B cell (primary cell): ENCODE measurements at regions not wholly inside any gene's neighbourhood (a gene's known extent, or its start where the extent isn't known, plus 50 kb on each side); places are given as distances from the start of the nearest gene placed in this dataset.

Source experiments
- ATAC-seq: fragments of 200-7000 bp; cut with Tn5 transposase; one replicate; pipeline ENCODE4 v1.10.0; 2021; ENCODE audit warnings: low read depth, mild to moderate bottlenecking, moderate number of reproducible peaks, moderate library complexity
- CTCF ChIA-PET: fragments of 350-600 bp; sonication (Branson Sonifier 250); formaldehyde crosslinking; loops from one replicate; lab custom pipeline; 2021; ENCODE audit warnings: antibody characterized with exemption, inconsistent platforms; lab: Charles Lee
- POLR2A ChIA-PET: fragments of 350-600 bp; sonication (Branson Sonifier 250); formaldehyde crosslinking; loops from one replicate; lab custom pipeline; 2021; ENCODE audit warnings: antibody characterized with exemption; lab: Charles Lee
- DNase-seq: peaks from one replicate; pipeline ENCODE4 v3.0.0; 2013
- H2AFZ ChIP-seq: 2 replicates; pipeline ENCODE4 v1.6.1; 2012; ENCODE audit warnings: mild to moderate bottlenecking, low read depth, low read length; ENCODE audit not compliant: insufficient read depth, poor library complexity, severe bottlenecking
- H3K27ac ChIP-seq, 2 donors: 1 replicate in 1 of 2; 2 replicates in 1 of 2; pipeline ENCODE4 v1.5.1; 2012 to 2013; ENCODE audit warnings: low read length in 2 of 2, mild to moderate bottlenecking in 2 of 2, moderate library complexity in 1 of 2
- H3K27me3 ChIP-seq, 4 experiments: fragments of 200-600 bp in 1 of 4; sonication (generic) in 1 of 4; replicated peaks in 1 of 4; 1 replicate in 2 of 4; 2 replicates in 2 of 4; pipeline versions ENCODE4 v1.6.1 to v1.7.0; 2013 to 2016; ENCODE audit warnings: low read length in 3 of 4, mild to moderate bottlenecking in 2 of 4, mixed read lengths in 1 of 4, moderate library complexity in 1 of 4; ENCODE audit not compliant: insufficient read depth in 4 of 4, control insufficient read depth in 3 of 4; ENCODE audit errors: control extremely low read depth in 1 of 4
- H3K36me3 ChIP-seq, 2 experiments: replicated peaks in 1 of 2; 1 replicate in 1 of 2; 2 replicates in 1 of 2; pipeline versions ENCODE4 v1.6.1 to v1.7.1; 2013; ENCODE audit warnings: low read length in 1 of 2; ENCODE audit not compliant: insufficient read depth in 2 of 2, control insufficient read depth in 1 of 2; ENCODE audit errors: control extremely low read depth in 1 of 2, extremely low read depth in 1 of 2
- H3K4me1 ChIP-seq, 2 donors: fragments of 200-600 bp in 1 of 2; sonication (generic) in 1 of 2; 1 replicate in 1 of 2; 2 replicates in 1 of 2; pipeline versions ENCODE4 v1.5.1 to v1.6.1; 2013 to 2017; ENCODE audit warnings: low read length in 2 of 2; ENCODE audit not compliant: control insufficient read depth in 2 of 2, insufficient read depth in 2 of 2
- H3K4me2 ChIP-seq: replicated peaks from 2 replicates; pipeline ENCODE3; 2012; ENCODE audit warnings: mild to moderate bottlenecking, low read depth, low read length; ENCODE audit not compliant: poor library complexity, severe bottlenecking
- H3K4me3 ChIP-seq, 5 experiments: fragments of 200-600 bp in 1 of 5; sonication (generic) in 1 of 5; 1 replicate in 3 of 5; 2 replicates in 2 of 5; pipeline versions ENCODE4 v1.5.1 to v1.7.0; 2011 to 2016; ENCODE audit warnings: low read length in 4 of 5, mild to moderate bottlenecking in 4 of 5, low read depth in 2 of 5, control low read depth in 1 of 5, moderate library complexity in 1 of 5; ENCODE audit not compliant: insufficient read depth in 1 of 5; ENCODE audit errors: control extremely low read depth in 1 of 5, extremely low read depth in 1 of 5
- H3K79me2 ChIP-seq: fragments of 200-600 bp; sonication (generic); one replicate; pipeline ENCODE4 v1.6.0; 2016; ENCODE audit warnings: low read length; ENCODE audit not compliant: control insufficient read depth, insufficient read depth
- H3K9ac ChIP-seq: fragments of 200-600 bp; sonication (generic); 2 replicates; pipeline ENCODE4 v1.6.1; 2017; ENCODE audit warnings: mild to moderate bottlenecking, low read length, moderate library complexity
- H3K9me3 ChIP-seq, 3 donors: one replicate each; pipeline versions ENCODE4 v1.6.1 to v1.7.1; 2013; ENCODE audit warnings: low read length in 2 of 3; ENCODE audit not compliant: control insufficient read depth in 2 of 3, insufficient read depth in 1 of 3; ENCODE audit errors: control extremely low read depth in 1 of 3
- H4K20me1 ChIP-seq: 2 replicates; pipeline ENCODE4 v1.6.0; 2012; ENCODE audit warnings: mild to moderate bottlenecking, low read length; ENCODE audit not compliant: insufficient read depth, control insufficient read depth, poor library complexity, severe bottlenecking
- H3K27ac Mint-ChIP-seq: one replicate; pipeline ENCODE4 v1.8.0; 2021; ENCODE audit warnings: mixed read lengths
- H3K27me3 Mint-ChIP-seq: one replicate; pipeline ENCODE4 v1.8.0; 2021; ENCODE audit warnings: mixed read lengths
- H3K4me1 Mint-ChIP-seq: one replicate; pipeline ENCODE4 v1.8.0; 2021; ENCODE audit warnings: mixed read lengths
- H3K4me3 Mint-ChIP-seq: one replicate; pipeline ENCODE4 v1.8.0; 2021; ENCODE audit warnings: mixed read lengths
- H3K9me3 Mint-ChIP-seq: one replicate; pipeline ENCODE4 v1.8.0; 2022; ENCODE audit warnings: mixed read lengths; ENCODE audit not compliant: insufficient read depth
- EZH2 ChIP-seq: IDR thresholded peaks from 2 replicates; pipeline ENCODE4 v1.6.1; 2012; ENCODE audit warnings: borderline replicate concordance, low read depth, mild to moderate bottlenecking, moderate library complexity, low read length; ENCODE audit not compliant: insufficient read depth, poor library complexity, severe bottlenecking
- WGBS: methylation state at CpG from one replicate; pipeline ENCODE4 v1.1.5; 2013; ENCODE audit warnings: missing lambda C conversion rate; ENCODE audit not compliant: insufficient coverage; 5-methylcytosine and 5-hydroxymethylcytosine counted together
- intact Hi-C: fragments of 100-400 bp; cut with micrococcal nuclease; formaldehyde crosslinking; loops from one replicate; pipeline ENCODE4 v1.10.0; 2022
- TF ChIP-seq, protein P1 (sequence below): fragments of 200-600 bp; IDR thresholded peaks from one replicate; pipeline ENCODE4 v1.8.0; 2022; ENCODE audit warnings: antibody characterized with exemption, mild to moderate bottlenecking

DNA sequence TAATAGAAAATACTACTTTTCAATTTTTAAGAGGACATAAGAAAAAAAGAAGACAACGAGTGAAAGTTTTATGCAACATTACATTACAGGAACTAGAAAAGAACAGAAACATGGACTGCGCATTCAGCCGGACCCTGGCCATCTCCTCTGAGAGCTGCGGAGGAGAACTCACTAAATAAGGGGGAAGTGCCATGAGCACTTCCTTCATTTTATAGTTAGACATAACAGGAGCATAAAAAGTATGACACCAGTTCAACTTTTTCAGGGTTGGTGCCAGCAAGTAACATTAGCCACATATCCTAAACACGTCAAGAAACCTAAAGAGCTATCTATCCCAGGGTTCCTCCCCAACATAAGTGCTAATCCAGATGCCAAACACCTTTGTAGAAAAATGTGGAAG is 78.0 kb upstream of the SERTAD2 start:
- H3K27ac ChIP-seq: peak overlapping the region; percentile 84
- H4K20me1 ChIP-seq: no peaks in the 10 kb centered on the region
- no peak for ATAC-seq
- Mint-ChIP-seq H3K9me3 (no peaks in the 10 kb centered on the region), H3K4me3 (peak overlapping the region; percentile 87), H3K4me1 (peaks cover 47% of the 10 kb centered on the region), H3K27me3 (no peaks in the 10 kb centered on the region), H3K27ac (peak overlapping the region; percentile 97)
- CTCF ChIA-PET: interaction anchor here (0.7 to 6.6 kb wide), 7 partner anchors 10 to 145 kb away, joined by 3 to 28 read pairs (median 4); partner anchors contain the start of gene SERTAD2
- peak; percentile 54 for DNase-seq
- H3K9me3 ChIP-seq: no peaks in the 10 kb centered on the region
- peak overlapping the region; percentile 73 for H3K9ac ChIP-seq
- peaks cover 40% of the 10 kb centered on the region in 2 donors for H3K4me1 ChIP-seq
- H2AFZ ChIP-seq: peak overlapping the region; percentile 56
- POLR2A ChIA-PET: interaction anchor here (1.2 to 1.7 kb wide), 4 partner anchors 17 to 91 kb away, joined by 3 to 6 read pairs (median 4); partner anchors contain the start of gene SERTAD2
- WGBS: 52% methylated on average over 2 of the region's 5 CpGs
- no peaks in the 10 kb centered on the region for H3K36me3 ChIP-seq
- intact Hi-C loops: loop anchor here (1.0 to 2.0 kb wide), 3 partner anchors 20 to 127 kb away; no protein-coding TSS in a partner anchor
- peak overlapping the region; percentile 88 for H3K4me2 ChIP-seq
- H3K4me3 ChIP-seq: peak overlapping the region in 1 of 5 experiments; percentile 81
- TF ChIP-seq, protein P1, sequence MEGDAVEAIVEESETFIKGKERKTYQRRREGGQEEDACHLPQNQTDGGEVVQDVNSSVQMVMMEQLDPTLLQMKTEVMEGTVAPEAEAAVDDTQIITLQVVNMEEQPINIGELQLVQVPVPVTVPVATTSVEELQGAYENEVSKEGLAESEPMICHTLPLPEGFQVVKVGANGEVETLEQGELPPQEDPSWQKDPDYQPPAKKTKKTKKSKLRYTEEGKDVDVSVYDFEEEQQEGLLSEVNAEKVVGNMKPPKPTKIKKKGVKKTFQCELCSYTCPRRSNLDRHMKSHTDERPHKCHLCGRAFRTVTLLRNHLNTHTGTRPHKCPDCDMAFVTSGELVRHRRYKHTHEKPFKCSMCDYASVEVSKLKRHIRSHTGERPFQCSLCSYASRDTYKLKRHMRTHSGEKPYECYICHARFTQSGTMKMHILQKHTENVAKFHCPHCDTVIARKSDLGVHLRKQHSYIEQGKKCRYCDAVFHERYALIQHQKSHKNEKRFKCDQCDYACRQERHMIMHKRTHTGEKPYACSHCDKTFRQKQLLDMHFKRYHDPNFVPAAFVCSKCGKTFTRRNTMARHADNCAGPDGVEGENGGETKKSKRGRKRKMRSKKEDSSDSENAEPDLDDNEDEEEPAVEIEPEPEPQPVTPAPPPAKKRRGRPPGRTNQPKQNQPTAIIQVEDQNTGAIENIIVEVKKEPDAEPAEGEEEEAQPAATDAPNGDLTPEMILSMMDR: no peak
- TF ChIP-seq EZH2: no peak
- peaks cover 15% of the 10 kb centered on the region for H3K79me2 ChIP-seq
- no peaks in the 10 kb centered on the region for H3K27me3 ChIP-seq

- DNase-seq (no peak), ATAC-seq (no peak)
- Histone ChIP-seq H2AFZ (peak overlapping the region; percentile 56), H3K9me3 (no peaks in the 10 kb centered on the region), H3K36me3 (no peaks in the 10 kb centered on the region), H3K4me3 (peak overlapping the region in 1 of 5 experiments; percentile 81), H4K20me1 (no peaks in the 10 kb centered on the region), H3K9ac (peak overlapping the region; percentile 73), H3K4me1 (peaks cover 36% of the 10 kb centered on the region in 2 donors), H3K79me2 (peaks cover 15% of the 10 kb centered on the region), H3K27me3 (no peaks in the 10 kb centered on the region), H3K4me2 (peak overlapping the region; percentile 88), H3K27ac (peak overlapping the region; percentile 84)
- peaks cover 43% of the 10 kb centered on the region for H3K4me1 Mint-ChIP-seq
- no peaks in the 10 kb centered on the region for H3K27me3 Mint-ChIP-seq
- ChIA-PET POLR2A (interaction anchor here (1.2 to 1.7 kb wide), 4 partner anchors 17 to 90 kb away, joined by 3 to 6 read pairs (median 4); partner anchors contain the start of gene SERTAD2), CTCF (interaction anchor here (0.7 to 6.6 kb wide), 6 partner anchors 10 to 85 kb away, joined by 3 to 28 read pairs (median 4); no protein-coding TSS in a partner anchor)
- H3K4me3 Mint-ChIP-seq: peak overlapping the region; percentile 87
- intact Hi-C loops: no loop called here
- no peaks in the 10 kb centered on the region for H3K9me3 Mint-ChIP-seq
- TF ChIP-seq, protein P1: no peak
- no peak for TF ChIP-seq EZH2
- WGBS: 80% methylated on average over 1 of the region's 4 CpGs
- H3K27ac Mint-ChIP-seq: peak overlapping the region; percentile 97
Measured at GRCh38 chr2:64732146-64732545, 78.4 kb upstream of the SERTAD2 start.
